Neural cell (in vitro differentiated cells): ENCODE measurements at regions not wholly inside any gene's neighbourhood (a gene's known extent, or its start where the extent isn't known, plus 50 kb on each side); places are given as distances from the start of the nearest gene placed in this dataset.

Experiments
- EZH2 ChIP-seq: fragments of 200-600, 300-800 bp; shearing (Covaris generic), sonication (generic); IDR thresholded peaks from 2 replicates; pipeline ENCODE4 v1.6.1; 2014; ENCODE audit warnings: antibody characterized with exemption, low read length, borderline replicate concordance, mild to moderate bottlenecking; ENCODE audit not compliant: insufficient read depth, poor library complexity, severe bottlenecking
- POLR2AphosphoS5 ChIP-seq: IDR thresholded peaks from 2 replicates; pipeline ENCODE4 v1.6.1; 2012
- RAD21 ChIP-seq: fragments of 450-650 bp; conservative IDR thresholded peaks from 2 replicates; pipeline ENCODE4 v1.6.1; 2014; ENCODE audit warnings: antibody characterized with exemption, mild to moderate bottlenecking, moderate library complexity
- TAF1 ChIP-seq: IDR thresholded peaks from 2 replicates; pipeline ENCODE4 v1.6.1; 2012; ENCODE audit warnings: low read depth
- TF ChIP-seq, protein P1 (sequence below): fragments of 450-650 bp; IDR thresholded peaks from 2 replicates; pipeline ENCODE4 v1.5.1; 2014; ENCODE audit warnings: antibody characterized with exemption, mild to moderate bottlenecking, moderate library complexity; ENCODE audit not compliant: poor library complexity, severe bottlenecking
- TF ChIP-seq, protein P2 (sequence below): IDR thresholded peaks from 2 replicates; pipeline ENCODE4 v1.6.1; 2012; ENCODE audit warnings: borderline replicate concordance

DNA sequence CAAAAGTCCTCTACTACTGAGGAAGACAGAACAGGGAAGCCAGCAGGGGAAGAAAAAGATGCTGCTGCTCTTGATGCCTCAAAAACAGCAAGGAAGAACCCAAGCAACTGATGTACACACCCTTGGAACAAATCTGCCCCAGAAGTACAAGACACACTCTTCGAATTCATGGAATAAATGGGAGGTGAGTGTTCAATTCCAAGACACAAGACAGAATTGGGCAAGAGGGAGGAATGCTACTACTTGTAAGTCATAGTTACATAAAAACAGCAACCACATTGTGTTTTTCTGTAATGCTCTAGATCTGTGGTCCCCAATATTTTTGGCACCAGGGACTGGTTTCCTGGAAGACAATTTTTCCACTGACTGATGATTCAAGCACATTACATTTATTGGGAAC is 58.0 kb upstream of the H2AZ1 start:
- TF ChIP-seq POLR2AphosphoS5, result no peak
- TF ChIP-seq, protein P1, sequence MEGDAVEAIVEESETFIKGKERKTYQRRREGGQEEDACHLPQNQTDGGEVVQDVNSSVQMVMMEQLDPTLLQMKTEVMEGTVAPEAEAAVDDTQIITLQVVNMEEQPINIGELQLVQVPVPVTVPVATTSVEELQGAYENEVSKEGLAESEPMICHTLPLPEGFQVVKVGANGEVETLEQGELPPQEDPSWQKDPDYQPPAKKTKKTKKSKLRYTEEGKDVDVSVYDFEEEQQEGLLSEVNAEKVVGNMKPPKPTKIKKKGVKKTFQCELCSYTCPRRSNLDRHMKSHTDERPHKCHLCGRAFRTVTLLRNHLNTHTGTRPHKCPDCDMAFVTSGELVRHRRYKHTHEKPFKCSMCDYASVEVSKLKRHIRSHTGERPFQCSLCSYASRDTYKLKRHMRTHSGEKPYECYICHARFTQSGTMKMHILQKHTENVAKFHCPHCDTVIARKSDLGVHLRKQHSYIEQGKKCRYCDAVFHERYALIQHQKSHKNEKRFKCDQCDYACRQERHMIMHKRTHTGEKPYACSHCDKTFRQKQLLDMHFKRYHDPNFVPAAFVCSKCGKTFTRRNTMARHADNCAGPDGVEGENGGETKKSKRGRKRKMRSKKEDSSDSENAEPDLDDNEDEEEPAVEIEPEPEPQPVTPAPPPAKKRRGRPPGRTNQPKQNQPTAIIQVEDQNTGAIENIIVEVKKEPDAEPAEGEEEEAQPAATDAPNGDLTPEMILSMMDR, result no peak
- TF ChIP-seq RAD21, result no peak
- no peak for TF ChIP-seq TAF1
- TF ChIP-seq, protein P2, sequence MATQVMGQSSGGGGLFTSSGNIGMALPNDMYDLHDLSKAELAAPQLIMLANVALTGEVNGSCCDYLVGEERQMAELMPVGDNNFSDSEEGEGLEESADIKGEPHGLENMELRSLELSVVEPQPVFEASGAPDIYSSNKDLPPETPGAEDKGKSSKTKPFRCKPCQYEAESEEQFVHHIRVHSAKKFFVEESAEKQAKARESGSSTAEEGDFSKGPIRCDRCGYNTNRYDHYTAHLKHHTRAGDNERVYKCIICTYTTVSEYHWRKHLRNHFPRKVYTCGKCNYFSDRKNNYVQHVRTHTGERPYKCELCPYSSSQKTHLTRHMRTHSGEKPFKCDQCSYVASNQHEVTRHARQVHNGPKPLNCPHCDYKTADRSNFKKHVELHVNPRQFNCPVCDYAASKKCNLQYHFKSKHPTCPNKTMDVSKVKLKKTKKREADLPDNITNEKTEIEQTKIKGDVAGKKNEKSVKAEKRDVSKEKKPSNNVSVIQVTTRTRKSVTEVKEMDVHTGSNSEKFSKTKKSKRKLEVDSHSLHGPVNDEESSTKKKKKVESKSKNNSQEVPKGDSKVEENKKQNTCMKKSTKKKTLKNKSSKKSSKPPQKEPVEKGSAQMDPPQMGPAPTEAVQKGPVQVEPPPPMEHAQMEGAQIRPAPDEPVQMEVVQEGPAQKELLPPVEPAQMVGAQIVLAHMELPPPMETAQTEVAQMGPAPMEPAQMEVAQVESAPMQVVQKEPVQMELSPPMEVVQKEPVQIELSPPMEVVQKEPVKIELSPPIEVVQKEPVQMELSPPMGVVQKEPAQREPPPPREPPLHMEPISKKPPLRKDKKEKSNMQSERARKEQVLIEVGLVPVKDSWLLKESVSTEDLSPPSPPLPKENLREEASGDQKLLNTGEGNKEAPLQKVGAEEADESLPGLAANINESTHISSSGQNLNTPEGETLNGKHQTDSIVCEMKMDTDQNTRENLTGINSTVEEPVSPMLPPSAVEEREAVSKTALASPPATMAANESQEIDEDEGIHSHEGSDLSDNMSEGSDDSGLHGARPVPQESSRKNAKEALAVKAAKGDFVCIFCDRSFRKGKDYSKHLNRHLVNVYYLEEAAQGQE, result no peak
- TF ChIP-seq EZH2, result no peak
